ENCODE measurements at regions not wholly inside any gene's neighbourhood (a gene's known extent, or its start where the extent isn't known, plus 50 kb on each side); places are given as distances from the start of the nearest gene placed in this dataset.
A peak's percentile ranks its signal among the peaks of the same experiment; 100 is the strongest.

GRCh38 chr7:94111009-94111408, 106.9 kb upstream of the BET1 start:
- no peaks in the 10 kb centered on the region for H3K36me3 ChIP-seq (ENCODE audit: control insufficient read depth, insufficient read depth, low read length)
- DNase-seq (ENCODE audit: low read depth), result no peak
- no peaks in the 10 kb centered on the region for H3K27me3 ChIP-seq (ENCODE audit: control insufficient read depth, insufficient read depth, low read length)
- no peak overlapping the region for H3K4me3 ChIP-seq (ENCODE audit: low read depth, low read length)
- TF ChIP-seq CTCF (IDR thresholded peaks at IDR 0.05; ENCODE audit: insufficient read depth, low read length, poor library complexity, severe bottlenecking), result no peak

- no peak for DNase-seq (ENCODE audit: low read depth)
- TF ChIP-seq CTCF (IDR thresholded peaks at IDR 0.05; ENCODE audit: insufficient read depth, low read length, poor library complexity, severe bottlenecking), result no peak
- Histone ChIP-seq H3K4me3 (ENCODE audit: low read depth, low read length) (no peak overlapping the region), H3K27me3 (ENCODE audit: control insufficient read depth, insufficient read depth, low read length) (no peaks in the 10 kb centered on the region), H3K36me3 (ENCODE audit: control insufficient read depth, insufficient read depth, low read length) (no peaks in the 10 kb centered on the region)
These were observed 111.2 kb upstream of the BET1 start for GRCh38 chr7:94115316-94115715.

- DNase-seq (ENCODE audit: low read depth), result no peak
- no peaks in the 10 kb centered on the region for H3K27me3 ChIP-seq (ENCODE audit: control insufficient read depth, insufficient read depth, low read length)
- no peak overlapping the region for H3K4me3 ChIP-seq (ENCODE audit: low read depth, low read length)
- no peak for TF ChIP-seq CTCF (IDR thresholded peaks at IDR 0.05; ENCODE audit: insufficient read depth, low read length, poor library complexity, severe bottlenecking)
- H3K36me3 ChIP-seq (ENCODE audit: control insufficient read depth, insufficient read depth, low read length), result no peaks in the 10 kb centered on the region
These were observed 119.0 kb upstream of the BET1 start for GRCh38 chr7:94123136-94123535.

GRCh38 chr7:94127026-94127425, 122.9 kb upstream of the BET1 start:
- TF ChIP-seq CTCF (IDR thresholded peaks at IDR 0.05; ENCODE audit: insufficient read depth, low read length, poor library complexity, severe bottlenecking), result no peak
- H3K4me3 ChIP-seq (ENCODE audit: low read depth, low read length), result no peak overlapping the region
- H3K27me3 ChIP-seq (ENCODE audit: control insufficient read depth, insufficient read depth, low read length), result no peaks in the 10 kb centered on the region
- H3K36me3 ChIP-seq (ENCODE audit: control insufficient read depth, insufficient read depth, low read length), result no peaks in the 10 kb centered on the region
- DNase-seq (ENCODE audit: low read depth), result no peak

GRCh38 chr7:94128072-94128471, 123.9 kb upstream of the BET1 start:
- no peaks in the 10 kb centered on the region for H3K36me3 ChIP-seq (ENCODE audit: control insufficient read depth, insufficient read depth, low read length)
- no peak overlapping the region for H3K4me3 ChIP-seq (ENCODE audit: low read depth, low read length)
- TF ChIP-seq CTCF (IDR thresholded peaks at IDR 0.05; ENCODE audit: insufficient read depth, low read length, poor library complexity, severe bottlenecking), result no peak
- DNase-seq (ENCODE audit: low read depth), result no peak
- no peaks in the 10 kb centered on the region for H3K27me3 ChIP-seq (ENCODE audit: control insufficient read depth, insufficient read depth, low read length)

- H3K4me3 ChIP-seq (ENCODE audit: low read depth, low read length), result no peak overlapping the region
- no peaks in the 10 kb centered on the region for H3K27me3 ChIP-seq (ENCODE audit: control insufficient read depth, insufficient read depth, low read length)
- no peaks in the 10 kb centered on the region for H3K36me3 ChIP-seq (ENCODE audit: control insufficient read depth, insufficient read depth, low read length)
- no peak for TF ChIP-seq CTCF (IDR thresholded peaks at IDR 0.05; ENCODE audit: insufficient read depth, low read length, poor library complexity, severe bottlenecking)
- DNase-seq (ENCODE audit: low read depth), result peak; percentile 44
These were observed 125.4 kb upstream of the BET1 start for GRCh38 chr7:94129443-94130140.
